Ovary (tissue), 7 donors: ENCODE measurements at regions not wholly inside any gene's neighbourhood (a gene's known extent, or its start where the extent isn't known, plus 50 kb on each side); places are given as distances from the start of the nearest gene placed in this dataset.

Experiments
- DNase-seq, 5 donors: peaks; one replicate each; pipeline ENCODE4 v3.0.0-alpha.2; 2019 to 2020
- H3K27ac ChIP-seq, 2 donors: fragments of 200-600 bp; one replicate each; pipeline versions ENCODE4 v1.5.1 to v1.8.0; 2019 to 2022
- H3K27me3 ChIP-seq: fragments of 200-600 bp; one replicate; pipeline ENCODE4 v1.8.0; 2022
- H3K36me3 ChIP-seq: fragments of 200-600 bp; sonication (generic); one replicate; pipeline ENCODE4 v1.5.1; 2019
- H3K4me1 ChIP-seq: one replicate; pipeline ENCODE4 v1.8.1; 2013; ENCODE audit warnings: mild to moderate bottlenecking, moderate library complexity; ENCODE audit not compliant: insufficient read depth
- H3K4me3 ChIP-seq: fragments of 200-600 bp; sonication (generic); one replicate; pipeline ENCODE4 v1.5.1; 2017
- H3K9me3 ChIP-seq, 2 donors: fragments of 200-600 bp in 1 of 2; sonication (generic) in 1 of 2; one replicate each; pipeline versions ENCODE4 v1.5.1 to v1.8.1; 2013 to 2019; ENCODE audit warnings: mild to moderate bottlenecking in 1 of 2, moderate library complexity in 1 of 2
- CTCF ChIP-seq, 3 donors: fragments of 450-650 bp in 2 of 3; fragments of 200-600 bp in 1 of 3; IDR thresholded peaks; one replicate each; pipeline versions ENCODE4 v1.5.1 to v1.8.0; 2016 to 2022; ENCODE audit warnings: antibody characterized with exemption in 3 of 3, mild to moderate bottlenecking in 1 of 3
- EP300 ChIP-seq: sonication (generic); formaldehyde crosslinking; IDR thresholded peaks from one replicate; pipeline ENCODE4 v1.6.1; 2017; ENCODE audit warnings: antibody characterized with exemption
- POLR2A ChIP-seq: fragments of 450-650 bp; IDR thresholded peaks from one replicate; pipeline ENCODE4 v1.6.1; 2017; ENCODE audit warnings: antibody characterized with exemption, mild to moderate bottlenecking, moderate library complexity
- WGBS, 3 donors: extraction: QIAGEN DNeasy Blood & Tissue Kit in 1 of 3; methylation state at CpG; one replicate each; pipeline versions ENCODE4 v1.1.5 to v1.1.7; 2013 to 2017; 5-methylcytosine and 5-hydroxymethylcytosine counted together
- intact Hi-C, 4 donors: fragments of 100-400 bp; cut with DNase I; formaldehyde crosslinking; loops; one replicate each; pipeline versions ENCODE4 v1.11.0 to v1.15.1; 2022 to 2023
- donor health status: DM: no; HTN: no; CAD: no; lungs with moderate emphysema.
- donor health status: DM: no; HTN: no; CAD: no.
- donor health status: Bipolar disorder and iron deficiency.
- donor health status: DM: no; HTN: no; CAD: no.
- donor health status: DM: yes; HTN: yes; CAD: no.

DNA sequence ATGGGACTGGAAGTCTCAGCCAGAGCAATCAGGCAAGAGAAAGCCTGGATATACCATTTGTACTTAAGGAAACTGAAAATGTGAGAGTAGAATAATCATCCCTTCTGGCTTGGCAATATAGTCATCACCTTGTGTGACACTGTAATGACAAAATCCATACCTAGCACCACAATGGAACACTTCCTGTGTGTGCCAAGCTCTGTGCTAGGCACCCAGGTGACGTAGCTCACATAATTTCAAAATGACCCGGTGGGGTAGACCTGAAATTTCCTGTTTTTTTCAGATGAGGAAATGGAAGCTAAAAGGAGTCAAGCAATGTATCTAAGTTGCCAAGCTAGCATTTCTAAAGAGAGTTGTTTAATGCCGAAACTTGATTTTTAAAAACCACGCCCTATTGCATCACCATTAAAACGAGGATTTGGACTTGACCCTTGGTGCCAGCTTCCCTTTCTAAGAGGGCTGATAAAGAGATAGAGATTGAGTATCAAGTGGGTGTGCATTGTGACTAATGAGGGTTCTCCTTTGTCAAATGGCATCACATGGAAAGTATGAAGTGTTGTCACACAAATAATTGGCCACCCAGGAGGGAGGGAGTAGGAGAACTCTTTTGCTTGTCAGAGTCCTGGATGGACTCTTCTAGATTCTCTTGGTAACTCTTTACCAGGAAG lies 141.3 kb upstream of the PDZRN3 start:
- no peak for TF ChIP-seq CTCF (IDR thresholded peaks at IDR 0.05)
- no peak for TF ChIP-seq POLR2A
- TF ChIP-seq EP300: no peak
- intact Hi-C loops: loop anchor here in 2 of 4 donors (2.0 to 5.0 kb wide), 2 partner anchors 141 to 144 kb away; partner anchors contain the start of gene PDZRN3 (in 2 of the 2)
- H3K9me3 ChIP-seq: no peaks in the 10 kb centered on the region
- H3K27ac ChIP-seq: peak overlapping the region in 1 of 2 donors; percentile 70
- H3K27me3 ChIP-seq: no peaks in the 10 kb centered on the region
- no peak for DNase-seq
- WGBS, 3 donors: 69 to 79% (median 73%) methylated on average over 5 of the region's 5 CpGs
- peaks cover 2% of the 10 kb centered on the region for H3K4me1 ChIP-seq
- H3K4me3 ChIP-seq: no peak overlapping the region
- H3K36me3 ChIP-seq: no peaks in the 10 kb centered on the region

DNA sequence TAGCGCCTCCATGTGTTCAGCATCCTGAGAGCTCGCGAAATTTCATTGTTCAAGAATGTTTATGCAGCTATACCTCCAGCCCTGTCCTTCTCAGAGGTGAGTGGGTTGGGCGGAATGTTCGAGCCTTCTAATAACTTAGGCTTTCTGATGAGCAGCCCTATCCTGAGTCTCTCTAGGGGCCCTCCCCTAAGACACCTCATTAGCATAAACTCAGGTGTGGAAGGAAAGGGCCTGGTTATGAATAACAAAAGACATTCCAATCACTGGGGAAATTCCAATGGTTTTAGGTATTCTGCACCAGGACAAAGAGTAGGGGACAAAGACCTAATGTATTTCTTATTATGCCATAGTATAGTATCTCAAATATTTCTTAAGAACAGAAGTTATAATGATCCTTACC lies 138.1 kb upstream of the PDZRN3 start:
- H3K4me3 ChIP-seq: no peak overlapping the region
- no peaks in the 10 kb centered on the region for H3K9me3 ChIP-seq
- 90 to 96% (median 95%) methylated on average over 5 of the region's 5 CpGs for WGBS, 3 donors
- intact Hi-C loops: no loop called here
- no peak overlapping the region for H3K27ac ChIP-seq
- no peaks in the 10 kb centered on the region for H3K36me3 ChIP-seq
- no peak for TF ChIP-seq POLR2A
- TF ChIP-seq EP300: no peak
- no peak for TF ChIP-seq CTCF (IDR thresholded peaks at IDR 0.05)
- H3K27me3 ChIP-seq: no peaks in the 10 kb centered on the region
- no peak for DNase-seq
- peaks cover 9% of the 10 kb centered on the region for H3K4me1 ChIP-seq

DNA sequence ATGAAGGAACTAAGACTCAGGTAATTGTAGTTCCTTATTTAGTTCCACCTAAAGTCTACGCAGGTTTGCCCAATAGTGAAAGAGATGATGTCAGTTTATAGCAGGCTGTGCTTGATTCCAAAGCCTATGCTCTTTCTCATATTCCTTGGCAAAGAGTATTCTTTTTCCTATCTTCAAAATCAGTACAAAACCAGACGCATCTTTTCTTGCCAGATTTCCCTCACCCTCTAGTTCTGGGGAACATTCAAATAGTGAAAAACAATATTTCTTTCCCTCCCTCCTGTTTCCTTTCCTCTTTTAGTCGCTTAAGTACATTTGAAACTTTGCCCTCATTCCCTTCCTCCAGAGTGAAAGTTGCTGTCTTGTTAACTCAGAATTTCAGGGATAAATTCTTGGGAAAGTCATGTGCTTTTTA lies 134.6 kb upstream of the PDZRN3 start:
- TF ChIP-seq CTCF (IDR thresholded peaks at IDR 0.05) (no peak), POLR2A (no peak), EP300 (no peak)
- no peaks in the 10 kb centered on the region for H3K27me3 ChIP-seq
- peaks cover 7% of the 10 kb centered on the region for H3K4me1 ChIP-seq
- DNase-seq: no peak
- no peaks in the 10 kb centered on the region for H3K9me3 ChIP-seq
- H3K36me3 ChIP-seq: no peaks in the 10 kb centered on the region
- intact Hi-C loops: no loop called here
- H3K27ac ChIP-seq: peak overlapping the region in 1 of 2 donors; percentile 29
- no peak overlapping the region for H3K4me3 ChIP-seq
- 24 to 27% (median 27%) methylated on average over 3 of the region's 3 CpGs for WGBS, 3 donors

DNA sequence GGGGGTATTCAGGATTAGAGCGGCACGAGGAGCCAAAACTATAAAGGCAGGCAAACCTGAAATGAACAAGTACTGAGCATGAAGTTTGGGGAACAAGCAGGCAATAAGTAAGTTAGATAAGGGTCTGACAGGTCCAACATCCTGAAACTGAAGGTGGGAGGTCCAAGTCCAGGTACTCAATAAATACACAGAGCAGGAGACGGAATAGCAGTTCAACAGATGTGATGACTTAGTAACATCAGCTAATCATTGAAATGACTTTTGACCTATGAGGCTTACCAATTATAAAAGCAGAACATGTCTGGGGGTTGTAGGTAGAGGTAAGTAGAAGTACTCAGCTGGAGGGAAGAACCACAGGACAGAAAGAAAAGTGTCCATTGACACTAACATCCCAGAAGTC lies 132.8 kb upstream of the PDZRN3 start:
- H3K4me1 ChIP-seq: peaks cover 7% of the 10 kb centered on the region
- no peak overlapping the region for H3K4me3 ChIP-seq
- no peaks in the 10 kb centered on the region for H3K27me3 ChIP-seq
- no peaks in the 10 kb centered on the region for H3K36me3 ChIP-seq
- WGBS, 3 donors: 65 to 98% (median 83%) methylated on average over 3 of the region's 3 CpGs
- intact Hi-C loops: no loop called here
- DNase-seq: no peak
- TF ChIP-seq CTCF (IDR thresholded peaks at IDR 0.05): no peak
- TF ChIP-seq EP300: no peak
- TF ChIP-seq POLR2A: no peak
- H3K9me3 ChIP-seq: no peaks in the 10 kb centered on the region
- H3K27ac ChIP-seq: no peak overlapping the region
